IMR-90 (cell line): ENCODE measurements at regions not wholly inside any gene's neighbourhood (a gene's known extent, or its start where the extent isn't known, plus 50 kb on each side); places are given as distances from the start of the nearest gene placed in this dataset.

Experiments used
- BHLHE40 ChIP-seq: fragments of 150-350 bp; IDR thresholded peaks from 2 replicates; pipeline ENCODE4 v1.6.1; 2016; ENCODE audit warnings: mild to moderate bottlenecking, low read depth, low read length
- MAZ ChIP-seq: IDR thresholded peaks from 2 replicates; pipeline ENCODE4 v1.6.1; 2012; ENCODE audit warnings: low read depth, mild to moderate bottlenecking, low read length, improper control_type of control experiment, moderate library complexity, borderline replicate concordance
- MXI1 ChIP-seq: IDR thresholded peaks from 2 replicates; pipeline ENCODE4 v1.6.1; 2012; ENCODE audit warnings: low read depth, mild to moderate bottlenecking, low read length, moderate library complexity, borderline replicate concordance
- POLR2A ChIP-seq: IDR thresholded peaks from 2 replicates; pipeline ENCODE4 v1.6.1; 2012; ENCODE audit warnings: mild to moderate bottlenecking, low read depth, low read length
- RAD21 ChIP-seq: IDR thresholded peaks from 2 replicates; pipeline ENCODE4 v1.6.1; 2012; ENCODE audit warnings: low read length, improper control_type of control experiment
- SMC3 ChIP-seq: fragments of 150-350 bp; IDR thresholded peaks from 2 replicates; pipeline ENCODE4 v1.6.1; 2016; ENCODE audit warnings: low read depth, mild to moderate bottlenecking, antibody characterized with exemption, low read length, moderate library complexity
- TF ChIP-seq, protein P1 (sequence below): fragments of 150-350 bp; IDR thresholded peaks from 2 replicates; pipeline ENCODE4 v1.6.1; 2016; ENCODE audit warnings: low read depth, mild to moderate bottlenecking, low read length, moderate library complexity, borderline replicate concordance
- TF ChIP-seq, protein P2 (sequence below): conservative IDR thresholded peaks from 2 replicates; pipeline ENCODE4 v1.5.1; 2012; ENCODE audit warnings: mild to moderate bottlenecking, low read depth, low read length, improper control_type of control experiment

DNA sequence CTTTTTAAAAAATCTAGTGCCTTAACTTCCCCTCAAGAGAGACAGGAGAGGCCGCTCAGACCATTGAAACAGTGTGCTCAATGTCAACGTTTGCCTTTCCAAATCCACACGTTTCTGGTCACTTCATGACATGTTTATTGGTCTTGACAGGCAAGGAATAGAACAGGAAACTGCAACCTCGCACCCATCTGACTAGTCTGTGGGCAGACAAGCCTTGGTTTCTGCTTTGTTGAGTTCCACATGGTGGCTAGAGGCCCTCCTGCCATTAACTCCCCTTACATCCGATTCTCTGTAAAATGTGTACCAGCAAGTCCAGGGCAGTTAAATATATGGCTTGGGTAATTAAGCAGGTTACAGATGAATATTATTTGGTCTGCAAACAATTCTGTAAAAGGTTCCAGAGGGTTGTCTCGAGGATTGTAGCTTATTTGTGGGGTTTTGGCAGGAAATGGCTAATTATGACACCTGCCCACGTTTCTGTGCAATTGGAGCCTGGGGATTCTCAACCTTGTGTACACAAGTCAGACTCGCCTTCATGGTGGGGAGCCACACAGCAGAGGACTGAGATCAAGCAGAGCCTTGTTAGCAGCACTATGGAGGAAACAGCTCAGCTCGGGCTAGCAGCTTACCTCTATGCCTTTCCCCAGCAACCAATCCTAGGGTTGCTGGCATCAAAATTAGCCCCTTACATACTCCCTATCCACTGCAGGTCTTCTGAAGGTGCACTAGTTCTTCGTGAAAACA lies 317.5 kb upstream of the IGF1R start:
- TF ChIP-seq, protein P1, sequence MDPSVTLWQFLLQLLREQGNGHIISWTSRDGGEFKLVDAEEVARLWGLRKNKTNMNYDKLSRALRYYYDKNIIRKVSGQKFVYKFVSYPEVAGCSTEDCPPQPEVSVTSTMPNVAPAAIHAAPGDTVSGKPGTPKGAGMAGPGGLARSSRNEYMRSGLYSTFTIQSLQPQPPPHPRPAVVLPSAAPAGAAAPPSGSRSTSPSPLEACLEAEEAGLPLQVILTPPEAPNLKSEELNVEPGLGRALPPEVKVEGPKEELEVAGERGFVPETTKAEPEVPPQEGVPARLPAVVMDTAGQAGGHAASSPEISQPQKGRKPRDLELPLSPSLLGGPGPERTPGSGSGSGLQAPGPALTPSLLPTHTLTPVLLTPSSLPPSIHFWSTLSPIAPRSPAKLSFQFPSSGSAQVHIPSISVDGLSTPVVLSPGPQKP = no peak
- TF ChIP-seq, protein P2, sequence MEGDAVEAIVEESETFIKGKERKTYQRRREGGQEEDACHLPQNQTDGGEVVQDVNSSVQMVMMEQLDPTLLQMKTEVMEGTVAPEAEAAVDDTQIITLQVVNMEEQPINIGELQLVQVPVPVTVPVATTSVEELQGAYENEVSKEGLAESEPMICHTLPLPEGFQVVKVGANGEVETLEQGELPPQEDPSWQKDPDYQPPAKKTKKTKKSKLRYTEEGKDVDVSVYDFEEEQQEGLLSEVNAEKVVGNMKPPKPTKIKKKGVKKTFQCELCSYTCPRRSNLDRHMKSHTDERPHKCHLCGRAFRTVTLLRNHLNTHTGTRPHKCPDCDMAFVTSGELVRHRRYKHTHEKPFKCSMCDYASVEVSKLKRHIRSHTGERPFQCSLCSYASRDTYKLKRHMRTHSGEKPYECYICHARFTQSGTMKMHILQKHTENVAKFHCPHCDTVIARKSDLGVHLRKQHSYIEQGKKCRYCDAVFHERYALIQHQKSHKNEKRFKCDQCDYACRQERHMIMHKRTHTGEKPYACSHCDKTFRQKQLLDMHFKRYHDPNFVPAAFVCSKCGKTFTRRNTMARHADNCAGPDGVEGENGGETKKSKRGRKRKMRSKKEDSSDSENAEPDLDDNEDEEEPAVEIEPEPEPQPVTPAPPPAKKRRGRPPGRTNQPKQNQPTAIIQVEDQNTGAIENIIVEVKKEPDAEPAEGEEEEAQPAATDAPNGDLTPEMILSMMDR = no peak
- TF ChIP-seq SMC3 = no peak
- TF ChIP-seq RAD21 = no peak
- no peak for TF ChIP-seq POLR2A
- TF ChIP-seq BHLHE40 = no peak
- no peak for TF ChIP-seq MAZ
- TF ChIP-seq MXI1 = no peak
